ENCODE measurements at regions not wholly inside any gene's neighbourhood (a gene's known extent, or its start where the extent isn't known, plus 50 kb on each side); places are given as distances from the start of the nearest gene placed in this dataset.

DNA sequence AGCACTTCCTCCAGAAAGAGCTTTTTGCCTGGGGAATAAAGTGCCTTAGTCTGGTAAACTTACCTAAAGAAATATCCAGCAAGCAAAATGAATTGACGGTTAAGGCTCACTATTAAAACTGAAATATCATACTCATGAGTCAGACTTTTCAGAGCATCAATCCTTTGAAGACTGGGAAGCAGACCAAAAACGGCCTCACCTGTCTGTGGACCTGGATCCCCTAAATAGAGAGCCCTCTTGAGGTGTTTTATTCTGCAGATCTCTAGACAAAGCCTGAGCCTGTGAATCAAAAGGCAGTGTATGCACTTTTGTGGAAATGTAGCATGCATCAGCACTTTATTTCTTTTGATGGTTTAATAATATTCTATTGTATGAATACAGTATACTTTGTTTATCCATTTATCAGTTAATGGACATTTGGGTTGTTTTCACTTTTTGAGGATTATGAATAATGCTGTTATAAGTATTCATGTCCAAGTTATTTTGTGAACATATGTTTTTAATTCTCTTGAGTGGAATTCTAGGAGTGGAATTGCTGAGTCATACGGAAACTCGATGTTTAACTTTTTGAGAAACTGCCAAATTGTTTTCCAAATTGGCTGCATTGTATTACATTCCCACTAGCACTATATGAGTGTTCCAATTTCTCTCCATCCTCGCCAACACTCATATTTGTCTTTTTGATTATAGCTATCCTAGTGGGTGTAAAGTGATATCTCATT lies 449.0 kb upstream of the IGFBP3 start:
- TF ChIP-seq GATA3 (IDR thresholded peaks at IDR 0.05; ENCODE audit: low read depth, low read length) = no peak
- no peak for TF ChIP-seq GATA2 (IDR thresholded peaks at IDR 0.05; ENCODE audit: low read depth, low read length)

DNA sequence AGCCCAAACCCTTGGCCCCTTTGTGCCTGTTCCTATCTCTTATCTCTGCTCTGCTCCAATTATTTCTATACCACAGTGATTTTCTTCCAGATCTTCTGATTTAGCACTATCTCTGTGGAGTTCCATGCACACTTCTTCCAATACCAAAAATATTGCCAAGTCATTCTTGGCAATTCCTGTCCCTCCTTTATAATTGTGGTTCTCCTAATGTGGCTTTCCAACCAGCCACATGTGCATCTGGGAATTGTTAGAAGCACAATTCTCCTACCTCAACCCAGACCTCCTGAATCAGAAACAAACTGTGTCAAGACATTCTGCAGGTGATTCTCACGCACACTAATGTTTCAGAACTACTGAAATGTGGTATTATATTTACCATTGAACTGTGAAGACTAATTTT lies 447.8 kb upstream of the IGFBP3 start:
- TF ChIP-seq GATA2 (IDR thresholded peaks at IDR 0.05; ENCODE audit: low read depth, low read length) (no peak), GATA3 (IDR thresholded peaks at IDR 0.05; ENCODE audit: low read depth, low read length) (no peak)

DNA sequence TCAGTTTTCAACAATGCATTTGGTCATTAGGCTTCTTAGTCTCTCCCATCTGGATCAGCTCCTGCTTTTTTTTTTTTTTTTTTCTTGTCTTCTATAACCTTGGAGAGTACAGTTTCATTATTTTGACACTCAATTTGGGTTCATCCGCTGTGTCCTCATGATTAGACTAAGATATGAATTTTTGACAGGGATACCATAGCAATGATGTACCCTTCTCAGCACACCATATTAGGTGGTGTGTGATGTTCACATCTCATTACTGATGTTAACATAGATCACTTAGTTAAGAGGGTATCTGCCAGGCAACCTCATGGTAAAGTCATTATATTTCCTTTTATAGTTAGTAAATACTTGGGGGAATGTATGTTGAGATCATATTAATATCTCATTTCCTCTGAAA lies 445.5 kb upstream of the IGFBP3 start:
- TF ChIP-seq GATA2 (IDR thresholded peaks at IDR 0.05; ENCODE audit: low read depth, low read length) (no peak), GATA3 (IDR thresholded peaks at IDR 0.05; ENCODE audit: low read depth, low read length) (no peak)

DNA sequence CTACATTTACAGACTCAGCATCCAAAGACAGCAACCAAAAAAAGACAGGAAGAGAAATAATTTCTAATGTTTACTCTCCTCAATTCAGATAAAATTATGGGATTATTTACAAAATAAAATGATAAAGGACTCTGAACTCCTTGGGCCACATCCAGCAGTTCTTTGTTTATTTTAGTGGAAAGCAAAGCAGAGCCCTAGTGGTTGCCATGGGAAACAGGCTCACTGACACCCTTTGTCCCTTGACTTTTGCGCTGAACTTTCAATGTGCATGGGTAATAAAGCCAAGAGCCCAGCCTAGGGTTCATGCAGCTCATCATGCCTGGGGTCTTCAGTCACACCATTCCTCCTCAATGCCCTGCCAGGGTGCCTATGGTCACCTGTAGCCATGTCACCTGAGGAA lies 442.6 kb upstream of the IGFBP3 start:
- TF ChIP-seq GATA3 (IDR thresholded peaks at IDR 0.05; ENCODE audit: low read depth, low read length) = no peak
- no peak for TF ChIP-seq GATA2 (IDR thresholded peaks at IDR 0.05; ENCODE audit: low read depth, low read length)

DNA sequence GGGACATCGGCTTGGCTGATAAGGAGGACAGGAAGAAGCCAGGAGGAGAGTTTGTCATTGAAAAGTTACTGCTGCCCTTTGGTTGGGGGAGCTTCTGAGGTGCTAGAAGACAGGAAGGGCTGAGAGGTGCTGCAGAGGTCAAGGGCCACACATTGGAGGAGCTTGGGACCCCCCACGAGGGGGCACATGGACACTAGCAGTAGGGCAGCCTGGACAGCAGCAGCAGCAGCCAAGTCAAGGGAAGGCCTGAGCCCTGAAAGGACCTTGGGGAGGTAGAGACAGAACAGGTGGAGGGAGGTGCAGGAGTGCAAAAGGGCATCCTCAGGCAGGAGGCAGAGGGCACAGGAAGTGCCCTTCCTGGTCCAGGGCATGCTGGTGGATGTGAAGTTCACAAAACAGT lies 439.7 kb upstream of the IGFBP3 start:
- TF ChIP-seq GATA2 (IDR thresholded peaks at IDR 0.05; ENCODE audit: low read depth, low read length) (no peak), GATA3 (IDR thresholded peaks at IDR 0.05; ENCODE audit: low read depth, low read length) (no peak)

DNA sequence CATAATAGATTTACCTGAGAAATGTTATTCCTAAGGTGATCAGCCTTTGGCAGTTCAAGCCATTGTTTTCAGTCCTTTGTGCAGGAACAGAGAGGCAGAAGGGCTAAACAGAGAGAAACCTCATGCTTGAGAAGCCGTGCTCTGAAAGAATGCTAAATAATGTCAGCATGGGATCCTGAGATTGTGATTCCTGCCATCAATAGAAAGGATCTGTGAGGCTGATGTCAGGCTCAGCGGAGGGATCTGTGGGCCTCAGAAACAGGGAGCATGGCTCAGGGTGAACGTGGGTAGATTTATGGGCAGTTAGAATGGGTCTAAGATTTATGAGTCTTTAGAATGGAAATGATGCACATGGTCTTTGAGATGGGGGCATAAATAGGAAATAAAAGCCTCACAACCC lies 439.2 kb upstream of the IGFBP3 start:
- TF ChIP-seq GATA2 (IDR thresholded peaks at IDR 0.05; ENCODE audit: low read depth, low read length) = no peak
- TF ChIP-seq GATA3 (IDR thresholded peaks at IDR 0.05; ENCODE audit: low read depth, low read length) = no peak

DNA sequence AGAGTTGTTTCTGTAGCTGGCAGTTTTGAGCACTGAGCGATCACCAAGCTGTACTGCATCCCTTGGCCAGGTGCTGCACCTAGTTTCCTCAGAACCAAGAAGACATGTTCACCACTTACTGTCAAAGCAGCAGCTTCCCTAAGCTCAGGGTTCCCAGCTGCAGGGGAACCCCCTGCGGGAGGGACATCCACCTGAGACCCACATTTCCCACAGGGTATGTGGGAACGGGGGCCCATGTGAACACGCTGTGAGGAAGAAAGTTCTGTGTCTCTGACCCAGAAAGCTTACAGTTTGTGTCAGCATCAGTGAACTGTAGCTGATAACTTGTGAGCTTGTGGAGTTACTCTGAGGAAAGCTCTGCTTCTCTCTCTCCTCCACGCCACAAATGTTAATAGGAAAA lies 436.8 kb upstream of the IGFBP3 start:
- no peak for TF ChIP-seq GATA3 (IDR thresholded peaks at IDR 0.05; ENCODE audit: low read depth, low read length)
- TF ChIP-seq GATA2 (IDR thresholded peaks at IDR 0.05; ENCODE audit: low read depth, low read length) = no peak

DNA sequence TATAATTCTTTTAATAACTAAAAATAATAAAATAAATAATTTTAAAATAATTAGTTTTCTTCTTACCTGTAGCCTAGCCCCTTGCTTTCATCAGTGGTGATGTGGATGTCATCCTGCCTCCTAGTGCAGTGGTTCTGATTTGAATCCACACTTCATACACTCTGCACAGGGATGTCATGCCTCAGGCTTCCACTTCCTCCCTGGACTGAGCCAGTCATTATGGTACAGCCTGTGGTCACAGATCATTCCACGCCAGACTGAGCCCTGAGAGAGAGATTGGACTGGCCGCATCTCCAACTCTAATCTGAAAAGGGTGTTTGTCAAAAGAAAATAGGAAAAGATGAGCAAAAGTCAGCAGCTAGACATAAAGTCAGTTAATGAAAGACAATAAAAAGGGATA lies 436.2 kb upstream of the IGFBP3 start:
- no peak for TF ChIP-seq GATA3 (IDR thresholded peaks at IDR 0.05; ENCODE audit: low read depth, low read length)
- no peak for TF ChIP-seq GATA2 (IDR thresholded peaks at IDR 0.05; ENCODE audit: low read depth, low read length)

DNA sequence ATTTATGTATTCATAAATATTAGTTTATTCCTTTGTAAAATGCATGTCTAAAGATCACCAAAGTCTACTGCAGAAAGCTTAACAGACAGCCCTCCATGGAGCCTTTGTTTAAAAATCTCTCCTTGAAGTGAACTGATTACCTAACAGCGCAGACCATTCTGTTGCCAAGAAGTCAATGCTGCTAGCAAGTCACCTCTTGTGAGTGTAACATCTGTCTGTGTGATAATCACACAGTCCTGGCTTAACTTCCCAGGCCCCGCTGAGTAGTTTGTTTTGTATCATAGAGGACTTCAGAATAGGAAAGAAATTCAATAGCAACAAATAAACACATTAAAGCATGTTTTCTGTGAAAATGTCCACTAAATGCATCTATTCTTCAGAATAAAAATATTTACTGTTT lies 435.3 kb upstream of the IGFBP3 start:
- TF ChIP-seq GATA2 (IDR thresholded peaks at IDR 0.05; ENCODE audit: low read depth, low read length) (no peak), GATA3 (IDR thresholded peaks at IDR 0.05; ENCODE audit: low read depth, low read length) (no peak)

DNA sequence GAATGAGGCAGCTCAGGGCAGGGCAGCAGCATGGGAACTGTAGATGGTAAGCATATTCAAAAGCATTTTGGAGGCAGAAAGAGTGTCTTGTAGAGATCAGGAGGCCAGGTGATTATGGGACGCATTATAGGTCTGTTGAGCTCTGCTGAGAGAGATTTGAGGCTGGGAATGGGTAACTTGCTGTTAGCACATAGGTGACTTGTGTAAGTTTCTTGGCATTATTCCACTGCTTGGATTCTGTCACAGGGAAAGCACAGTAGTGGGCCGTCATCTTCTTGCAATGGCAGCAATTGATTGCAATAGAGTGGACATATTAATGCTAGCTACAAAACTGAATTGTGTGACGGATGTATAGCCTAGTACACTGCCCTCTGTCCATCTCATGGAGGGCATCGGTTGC lies 434.3 kb upstream of the IGFBP3 start:
- TF ChIP-seq GATA2 (IDR thresholded peaks at IDR 0.05; ENCODE audit: low read depth, low read length) = no peak
- TF ChIP-seq GATA3 (IDR thresholded peaks at IDR 0.05; ENCODE audit: low read depth, low read length) = no peak

DNA sequence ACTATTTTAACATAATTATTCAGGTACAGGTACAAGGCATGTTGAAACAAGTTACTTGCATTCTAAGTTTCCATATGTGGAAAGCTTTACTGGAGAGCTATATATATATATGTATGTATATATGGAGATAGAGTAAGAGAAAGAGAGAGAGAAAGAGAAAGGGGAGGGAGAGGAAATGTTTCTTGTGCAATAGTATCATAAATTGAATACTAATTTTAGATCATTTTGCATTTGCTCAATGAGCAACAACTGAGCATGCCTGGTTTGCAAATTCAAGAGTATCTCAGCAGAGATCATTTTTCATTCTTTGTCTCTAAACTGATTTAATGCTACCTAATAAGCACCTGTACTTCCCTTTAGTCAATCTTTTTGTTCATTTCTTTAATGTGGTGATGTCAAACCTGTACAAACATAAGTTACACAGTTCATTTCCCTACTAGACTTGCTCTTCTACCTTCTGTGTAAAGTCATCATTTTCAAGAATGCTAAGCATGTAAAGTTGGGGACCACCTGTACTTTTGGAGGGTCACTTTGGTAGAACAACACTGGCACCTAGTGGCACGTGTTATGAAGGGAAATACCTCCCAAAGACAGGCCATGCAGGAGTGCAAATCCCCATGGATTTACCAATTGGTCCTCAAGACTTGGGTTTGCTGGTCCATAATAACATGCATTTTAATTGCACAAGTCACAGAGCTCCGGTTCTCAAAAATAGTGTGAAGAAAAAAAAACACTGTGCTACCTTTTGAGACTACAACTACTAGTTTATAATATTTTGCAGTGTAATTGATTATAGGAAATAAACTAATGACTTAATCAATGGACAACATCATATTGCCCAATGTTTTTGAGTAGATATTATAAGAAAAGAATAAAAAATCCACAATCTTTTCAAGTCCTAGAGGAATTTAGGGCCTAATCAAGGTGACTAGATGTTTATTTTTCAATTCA lies 431.2 kb upstream of the IGFBP3 start:
- TF ChIP-seq GATA2 (IDR thresholded peaks at IDR 0.05; ENCODE audit: low read depth, low read length) (no peak), GATA3 (IDR thresholded peaks at IDR 0.05; ENCODE audit: low read depth, low read length) (no peak)

DNA sequence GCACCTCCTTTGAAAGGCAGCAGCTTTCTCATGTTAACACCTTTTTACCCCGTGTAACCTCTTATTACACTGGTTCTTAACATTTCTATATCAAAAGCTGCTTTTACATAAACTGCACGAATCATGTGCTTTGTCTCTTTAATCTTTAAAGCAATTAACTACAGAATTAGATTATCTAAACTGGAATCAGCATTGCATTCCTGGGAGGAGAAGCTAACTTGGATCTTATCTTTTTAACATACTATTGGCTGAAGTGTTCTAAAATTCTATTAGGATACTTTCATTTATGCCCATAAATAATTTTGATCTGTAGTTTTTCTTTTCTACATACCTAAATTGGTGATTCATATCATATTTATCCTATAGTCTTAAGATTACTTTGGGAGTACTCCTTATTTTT lies 428.4 kb upstream of the IGFBP3 start:
- TF ChIP-seq GATA2 (IDR thresholded peaks at IDR 0.05; ENCODE audit: low read depth, low read length) (no peak), GATA3 (IDR thresholded peaks at IDR 0.05; ENCODE audit: low read depth, low read length) (peak; percentile 38; the same call in 1 of the 2 replicates)

DNA sequence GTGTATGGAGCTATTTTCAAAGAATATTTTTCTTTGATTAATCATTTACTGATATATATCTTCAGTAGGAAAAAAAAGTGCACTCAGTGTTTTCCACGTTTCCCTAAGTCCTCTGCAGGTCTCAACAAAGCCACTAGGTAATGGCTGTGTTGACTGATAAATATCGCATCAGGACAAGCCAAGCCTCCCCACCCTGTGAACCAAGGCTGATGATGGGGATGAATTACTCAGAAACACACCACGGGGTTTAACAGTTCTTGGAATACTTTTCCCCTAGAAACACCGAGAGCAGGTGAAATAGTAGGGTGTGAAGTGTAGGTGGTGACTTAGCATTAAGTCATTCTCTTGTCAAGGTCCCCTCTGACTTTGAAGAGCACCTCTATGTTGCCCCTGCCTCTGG lies 423.5 kb upstream of the IGFBP3 start:
- TF ChIP-seq GATA2 (IDR thresholded peaks at IDR 0.05; ENCODE audit: low read depth, low read length) (no peak), GATA3 (IDR thresholded peaks at IDR 0.05; ENCODE audit: low read depth, low read length) (no peak)

DNA sequence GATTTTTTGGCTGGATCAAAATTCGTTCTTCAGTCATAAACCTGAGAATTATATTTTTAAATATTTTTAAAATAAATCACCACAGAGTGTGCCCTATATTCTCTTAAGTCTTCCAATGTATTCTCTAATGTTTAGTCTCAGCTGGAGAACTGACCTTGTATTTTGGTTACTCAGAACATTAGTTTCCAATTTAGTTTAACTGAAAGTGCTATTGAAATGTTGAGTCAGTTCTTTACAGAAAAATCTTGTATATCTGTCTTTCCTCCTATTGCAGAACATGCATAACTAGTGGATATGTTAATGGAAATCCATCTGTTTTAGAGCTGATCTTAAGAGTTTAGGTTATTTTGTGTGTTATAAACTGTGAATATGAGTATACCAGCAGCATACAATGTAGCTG lies 422.7 kb upstream of the IGFBP3 start:
- TF ChIP-seq GATA2 (IDR thresholded peaks at IDR 0.05; ENCODE audit: low read depth, low read length) = no peak
- no peak for TF ChIP-seq GATA3 (IDR thresholded peaks at IDR 0.05; ENCODE audit: low read depth, low read length)

DNA sequence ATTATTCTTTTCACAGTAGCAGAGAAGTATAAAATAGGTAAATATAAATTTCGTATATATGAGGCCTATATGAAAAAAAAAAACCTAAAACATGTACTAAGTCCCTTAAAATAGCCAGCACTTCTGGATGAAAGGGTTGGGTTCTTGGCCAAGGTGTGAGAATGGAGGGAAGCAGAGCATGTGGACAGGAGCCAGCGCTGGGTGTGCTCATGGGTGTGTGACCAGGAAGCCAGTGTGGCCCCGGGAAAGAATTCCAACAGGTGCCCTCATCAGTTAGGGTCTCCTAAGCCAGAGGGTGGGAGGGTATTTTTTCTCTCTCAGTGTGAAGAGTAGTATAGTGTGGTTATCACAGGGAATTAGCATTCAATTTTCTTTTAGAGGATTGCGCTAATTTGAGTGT lies 401.9 kb upstream of the IGFBP3 start:
- TF ChIP-seq GATA3 (IDR thresholded peaks at IDR 0.05; ENCODE audit: low read depth, low read length) = no peak
- no peak for TF ChIP-seq GATA2 (IDR thresholded peaks at IDR 0.05; ENCODE audit: low read depth, low read length)

Data from SH-SY5Y (cell line).